ENCODE measurements at regions not wholly inside any gene's neighbourhood (a gene's known extent, or its start where the extent isn't known, plus 50 kb on each side); places are given as distances from the start of the nearest gene placed in this dataset.

GRCh38 chr18:76205906-76206305 lies 289.1 kb downstream of the ZNF516 start:
- 93% methylated on average over 7 of the region's 7 CpGs for WGBS (ENCODE audit: insufficient coverage)
- no peak for DNase-seq
- Histone ChIP-seq H3K27me3 (ENCODE audit: control insufficient read depth, insufficient read depth, low read length) (no peaks in the 10 kb centered on the region), H3K9me3 (replicated peaks; ENCODE audit: control insufficient read depth, low read depth, low read length) (no peaks in the 10 kb centered on the region), H3K4me3 (ENCODE audit: low read length) (no peak overlapping the region), H3K27ac (ENCODE audit: low read length) (no peak overlapping the region), H3K4me1 (ENCODE audit: control insufficient read depth, insufficient read depth, low read length) (peaks cover 20% of the 10 kb centered on the region), H3K36me3 (ENCODE audit: control insufficient read depth, insufficient read depth, low read length) (no peaks in the 10 kb centered on the region)

GRCh38 chr18:76203552-76203951 lies 291.5 kb downstream of the ZNF516 start:
- no peak overlapping the region for H3K27ac ChIP-seq (ENCODE audit: low read length)
- WGBS (ENCODE audit: insufficient coverage) = 88% methylated on average over 4 of the region's 6 CpGs
- H3K27me3 ChIP-seq (ENCODE audit: control insufficient read depth, insufficient read depth, low read length) = no peaks in the 10 kb centered on the region
- peaks cover 13% of the 10 kb centered on the region for H3K4me1 ChIP-seq (ENCODE audit: control insufficient read depth, insufficient read depth, low read length)
- DNase-seq = no peak
- no peaks in the 10 kb centered on the region for H3K9me3 ChIP-seq (replicated peaks; ENCODE audit: control insufficient read depth, low read depth, low read length)
- H3K4me3 ChIP-seq (ENCODE audit: low read length) = no peak overlapping the region
- H3K36me3 ChIP-seq (ENCODE audit: control insufficient read depth, insufficient read depth, low read length) = no peaks in the 10 kb centered on the region

DNA sequence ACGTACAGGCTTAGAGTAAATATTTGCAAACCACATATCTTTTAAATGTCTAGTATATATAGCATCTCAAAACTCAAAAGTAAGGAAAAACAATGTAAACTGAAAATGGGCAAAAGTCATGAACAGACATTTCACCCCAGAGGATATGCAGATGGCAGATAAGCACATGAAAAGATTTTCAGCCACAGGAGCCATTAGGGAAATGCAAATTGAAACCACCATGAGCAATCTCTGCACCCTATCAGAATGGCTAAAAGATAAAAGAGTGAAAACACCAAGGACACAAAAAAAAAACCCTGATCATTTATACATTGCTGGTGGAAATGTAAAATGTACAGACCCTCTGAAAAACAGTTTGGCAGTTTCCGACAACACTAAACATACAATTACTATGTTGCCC lies 292.7 kb downstream of the ZNF516 start:
- no peaks in the 10 kb centered on the region for H3K27me3 ChIP-seq (ENCODE audit: control insufficient read depth, insufficient read depth, low read length)
- H3K27ac ChIP-seq (ENCODE audit: low read length) = no peak overlapping the region
- peaks cover 9% of the 10 kb centered on the region for H3K4me1 ChIP-seq (ENCODE audit: control insufficient read depth, insufficient read depth, low read length)
- no CpG with 5 or more reads among the region's 2 CpGs for WGBS (ENCODE audit: insufficient coverage)
- H3K36me3 ChIP-seq (ENCODE audit: control insufficient read depth, insufficient read depth, low read length) = no peaks in the 10 kb centered on the region
- no peaks in the 10 kb centered on the region for H3K9me3 ChIP-seq (replicated peaks; ENCODE audit: control insufficient read depth, low read depth, low read length)
- no peak overlapping the region for H3K4me3 ChIP-seq (ENCODE audit: low read length)
- no peak for DNase-seq

- Histone ChIP-seq H3K36me3 (ENCODE audit: control insufficient read depth, insufficient read depth, low read length) (no peaks in the 10 kb centered on the region), H3K27ac (ENCODE audit: low read length) (peak overlapping the region; percentile 38), H3K4me3 (ENCODE audit: low read length) (no peak overlapping the region), H3K9me3 (replicated peaks; ENCODE audit: control insufficient read depth, low read depth, low read length) (peaks cover 16% of the 10 kb centered on the region), H3K4me1 (ENCODE audit: control insufficient read depth, insufficient read depth, low read length) (no peaks in the 10 kb centered on the region), H3K27me3 (ENCODE audit: control insufficient read depth, insufficient read depth, low read length) (no peaks in the 10 kb centered on the region)
- DNase-seq = peak; percentile 89
- no CpG with 5 or more reads among the region's 1 CpG for WGBS (ENCODE audit: insufficient coverage)
These were observed 299.4 kb downstream of the ZNF516 start for GRCh38 chr18:76195601-76196000.

DNA sequence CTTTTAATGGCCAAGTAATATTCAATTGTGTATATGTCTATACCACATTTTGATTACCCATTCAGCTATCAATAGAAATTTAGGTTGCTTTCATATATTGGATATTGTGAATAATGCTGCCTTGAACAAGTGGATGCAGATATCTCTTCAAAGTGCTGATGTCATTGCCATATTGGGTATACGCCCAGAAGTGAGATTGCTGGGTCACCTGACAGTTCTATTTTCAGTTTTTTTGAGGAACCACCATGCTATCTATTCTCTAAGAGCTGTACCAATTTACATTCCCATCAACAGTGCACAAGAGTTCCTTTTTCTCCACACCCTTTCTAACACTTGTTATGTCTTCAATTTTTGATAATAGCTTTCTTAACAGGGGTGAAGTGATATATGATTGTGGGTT lies 306.9 kb downstream of the ZNF516 start:
- H3K27ac ChIP-seq (ENCODE audit: low read length) = no peak overlapping the region
- H3K27me3 ChIP-seq (ENCODE audit: control insufficient read depth, insufficient read depth, low read length) = no peaks in the 10 kb centered on the region
- no peak overlapping the region for H3K4me3 ChIP-seq (ENCODE audit: low read length)
- H3K36me3 ChIP-seq (ENCODE audit: control insufficient read depth, insufficient read depth, low read length) = no peaks in the 10 kb centered on the region
- no peak for DNase-seq
- WGBS (ENCODE audit: insufficient coverage) = 60% methylated on average over 1 of the region's 1 CpG
- H3K4me1 ChIP-seq (ENCODE audit: control insufficient read depth, insufficient read depth, low read length) = no peaks in the 10 kb centered on the region
- peaks cover 7% of the 10 kb centered on the region for H3K9me3 ChIP-seq (replicated peaks; ENCODE audit: control insufficient read depth, low read depth, low read length)

DNA sequence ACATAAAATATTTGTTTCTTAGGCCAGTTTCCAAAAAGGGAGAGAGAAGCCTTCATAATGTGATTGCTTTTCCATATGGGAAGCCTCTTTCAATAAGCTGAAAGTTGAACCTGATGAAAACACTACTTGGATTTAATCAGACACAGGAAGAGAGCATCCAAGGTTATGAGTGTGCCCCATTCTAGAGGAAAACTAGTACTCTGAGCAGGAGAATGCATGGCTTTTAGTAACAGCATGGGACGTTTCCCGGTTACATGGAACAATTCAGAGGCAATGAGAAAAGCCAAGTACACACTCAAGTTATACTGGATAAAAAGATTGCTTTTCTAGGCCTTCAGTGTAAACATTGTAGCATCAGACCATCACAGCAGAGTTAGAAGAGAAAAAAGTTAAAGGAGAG lies 315.8 kb downstream of the ZNF516 start:
- WGBS (ENCODE audit: insufficient coverage) = 20% methylated on average over 1 of the region's 2 CpGs
- peak; percentile 64 for DNase-seq
- H3K27ac ChIP-seq (ENCODE audit: low read length) = no peak overlapping the region
- H3K36me3 ChIP-seq (ENCODE audit: control insufficient read depth, insufficient read depth, low read length) = no peaks in the 10 kb centered on the region
- no peak overlapping the region for H3K4me3 ChIP-seq (ENCODE audit: low read length)
- no peaks in the 10 kb centered on the region for H3K27me3 ChIP-seq (ENCODE audit: control insufficient read depth, insufficient read depth, low read length)
- H3K9me3 ChIP-seq (replicated peaks; ENCODE audit: control insufficient read depth, low read depth, low read length) = no peaks in the 10 kb centered on the region
- H3K4me1 ChIP-seq (ENCODE audit: control insufficient read depth, insufficient read depth, low read length) = peaks cover 2% of the 10 kb centered on the region

- no peaks in the 10 kb centered on the region for H3K27me3 ChIP-seq (ENCODE audit: control insufficient read depth, insufficient read depth, low read length)
- H3K9me3 ChIP-seq (replicated peaks; ENCODE audit: control insufficient read depth, low read depth, low read length) = no peaks in the 10 kb centered on the region
- no CpG with 5 or more reads among the region's 1 CpG for WGBS (ENCODE audit: insufficient coverage)
- no peak overlapping the region for H3K4me3 ChIP-seq (ENCODE audit: low read length)
- H3K4me1 ChIP-seq (ENCODE audit: control insufficient read depth, insufficient read depth, low read length) = peaks cover 4% of the 10 kb centered on the region
- no peak overlapping the region for H3K27ac ChIP-seq (ENCODE audit: low read length)
- H3K36me3 ChIP-seq (ENCODE audit: control insufficient read depth, insufficient read depth, low read length) = no peaks in the 10 kb centered on the region
- no peak for DNase-seq
These were observed 317.9 kb downstream of the ZNF516 start for GRCh38 chr18:76177160-76177559.

DNA sequence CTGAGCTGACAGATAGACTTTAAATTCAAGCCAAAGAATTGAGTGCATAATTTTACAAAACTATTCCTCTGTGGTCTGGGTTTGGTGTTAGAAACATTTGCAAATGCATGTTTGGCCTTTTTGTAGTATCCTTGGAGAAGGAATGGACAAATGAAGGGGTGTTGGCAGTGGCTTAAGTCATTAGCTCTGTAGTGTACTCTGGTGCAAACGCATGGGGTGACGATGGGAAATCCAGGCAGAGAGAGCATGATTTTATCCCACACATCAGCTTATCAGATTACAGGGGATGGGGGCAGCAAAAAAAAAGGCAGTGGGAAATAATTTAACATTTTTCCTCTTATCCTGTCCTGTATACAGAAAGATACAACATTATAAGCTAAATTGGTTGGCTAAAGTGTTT lies 320.6 kb downstream of the ZNF516 start:
- WGBS (ENCODE audit: insufficient coverage) = 20% methylated on average over 1 of the region's 2 CpGs
- no peak overlapping the region for H3K27ac ChIP-seq (ENCODE audit: low read length)
- no peaks in the 10 kb centered on the region for H3K9me3 ChIP-seq (replicated peaks; ENCODE audit: control insufficient read depth, low read depth, low read length)
- H3K27me3 ChIP-seq (ENCODE audit: control insufficient read depth, insufficient read depth, low read length) = no peaks in the 10 kb centered on the region
- DNase-seq = peak; percentile 60
- no peaks in the 10 kb centered on the region for H3K36me3 ChIP-seq (ENCODE audit: control insufficient read depth, insufficient read depth, low read length)
- H3K4me1 ChIP-seq (ENCODE audit: control insufficient read depth, insufficient read depth, low read length) = peaks cover 4% of the 10 kb centered on the region
- H3K4me3 ChIP-seq (ENCODE audit: low read length) = no peak overlapping the region

GRCh38 chr18:76169733-76170132 lies 325.3 kb downstream of the ZNF516 start:
- no peak for DNase-seq
- peaks cover 8% of the 10 kb centered on the region for H3K4me1 ChIP-seq (ENCODE audit: control insufficient read depth, insufficient read depth, low read length)
- no peak overlapping the region for H3K27ac ChIP-seq (ENCODE audit: low read length)
- WGBS (ENCODE audit: insufficient coverage) = 83% methylated on average over 2 of the region's 6 CpGs
- H3K4me3 ChIP-seq (ENCODE audit: low read length) = no peak overlapping the region
- H3K36me3 ChIP-seq (ENCODE audit: control insufficient read depth, insufficient read depth, low read length) = no peaks in the 10 kb centered on the region
- H3K27me3 ChIP-seq (ENCODE audit: control insufficient read depth, insufficient read depth, low read length) = no peaks in the 10 kb centered on the region
- no peaks in the 10 kb centered on the region for H3K9me3 ChIP-seq (replicated peaks; ENCODE audit: control insufficient read depth, low read depth, low read length)

DNA sequence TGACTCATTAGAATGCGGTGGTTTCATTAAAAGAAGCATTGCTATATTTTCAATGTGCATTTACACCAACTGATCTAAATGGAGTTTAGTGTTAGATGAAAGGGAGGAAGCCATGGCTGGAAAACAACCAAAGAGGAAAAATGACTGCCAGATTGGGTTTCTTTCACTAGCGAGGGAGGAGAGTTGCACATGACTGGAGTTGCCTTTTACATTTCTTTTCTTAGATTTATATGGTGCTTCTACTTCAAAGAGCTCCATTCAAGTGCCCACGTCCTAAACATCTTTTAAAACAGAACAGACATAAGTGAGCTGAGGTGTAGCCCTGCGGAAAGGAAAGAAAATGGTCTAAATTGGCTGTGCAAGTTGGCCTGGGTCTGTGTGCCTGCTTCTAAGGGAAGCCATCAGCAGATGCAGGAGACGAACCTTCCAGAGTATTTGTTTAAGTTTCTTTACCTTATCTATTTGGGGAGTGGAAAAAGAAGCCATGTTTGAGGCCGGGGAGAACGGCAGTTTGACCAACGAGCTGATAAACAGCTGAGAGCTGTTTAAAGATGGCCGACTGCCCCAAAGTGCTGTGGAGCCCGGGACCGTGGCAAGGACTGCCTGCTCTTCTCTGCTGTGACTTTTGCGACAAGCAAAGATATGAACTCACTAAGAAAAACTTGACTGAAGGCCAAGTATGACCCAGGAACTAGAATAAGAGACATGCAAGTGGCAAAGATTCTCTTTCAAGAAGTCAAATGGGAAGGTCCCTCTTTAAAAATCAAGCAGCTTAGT lies 327.0 kb downstream of the ZNF516 start:
- WGBS (ENCODE audit: insufficient coverage) = 76% methylated on average over 7 of the region's 12 CpGs
- no peak overlapping the region for H3K4me3 ChIP-seq (ENCODE audit: low read length)

DNA sequence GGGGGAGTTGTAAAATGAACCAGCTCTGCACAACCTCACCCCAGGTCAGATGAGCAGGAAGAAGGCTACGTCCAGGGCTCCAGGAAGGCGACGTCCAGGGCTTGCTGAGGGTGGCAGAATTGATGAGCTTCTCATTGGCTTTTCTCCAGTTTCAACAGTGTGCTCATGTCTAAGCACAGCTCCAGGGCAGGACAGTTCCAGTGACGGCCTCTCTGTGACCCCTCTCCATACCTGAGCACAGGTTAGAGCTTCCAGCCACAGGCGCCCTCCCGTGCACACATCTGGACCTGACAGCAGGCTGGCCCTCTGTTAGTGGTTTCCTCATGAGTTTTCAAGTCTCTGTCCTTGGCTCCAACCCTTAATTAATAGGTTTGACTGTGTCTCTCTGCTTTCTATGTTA lies 327.6 kb downstream of the ZNF516 start:
- peaks cover 4% of the 10 kb centered on the region for H3K4me1 ChIP-seq (ENCODE audit: control insufficient read depth, insufficient read depth, low read length)
- no peaks in the 10 kb centered on the region for H3K9me3 ChIP-seq (replicated peaks; ENCODE audit: control insufficient read depth, low read depth, low read length)
- WGBS (ENCODE audit: insufficient coverage) = 88% methylated on average over 4 of the region's 6 CpGs
- H3K27me3 ChIP-seq (ENCODE audit: control insufficient read depth, insufficient read depth, low read length) = no peaks in the 10 kb centered on the region
- no peaks in the 10 kb centered on the region for H3K36me3 ChIP-seq (ENCODE audit: control insufficient read depth, insufficient read depth, low read length)
- DNase-seq = peak; percentile 11
- H3K27ac ChIP-seq (ENCODE audit: low read length) = no peak overlapping the region
- no peak overlapping the region for H3K4me3 ChIP-seq (ENCODE audit: low read length)

More for the DNA sequence above, 327.0 kb downstream of the ZNF516 start:
- Histone ChIP-seq H3K27ac (ENCODE audit: low read length) (no peak overlapping the region), H3K4me1 (ENCODE audit: control insufficient read depth, insufficient read depth, low read length) (peaks cover 4% of the 10 kb centered on the region), H3K27me3 (ENCODE audit: control insufficient read depth, insufficient read depth, low read length) (no peaks in the 10 kb centered on the region), H3K36me3 (ENCODE audit: control insufficient read depth, insufficient read depth, low read length) (no peaks in the 10 kb centered on the region), H3K9me3 (replicated peaks; ENCODE audit: control insufficient read depth, low read depth, low read length) (no peaks in the 10 kb centered on the region)
- DNase-seq = peak; percentile 41
